ENCODE measurements at regions not wholly inside any gene's neighbourhood (a gene's known extent, or its start where the extent isn't known, plus 50 kb on each side); places are given as distances from the start of the nearest gene placed in this dataset.

- TF ChIP-seq CSDC2 (CRISPR knock-in tag; IDR thresholded peaks at IDR 0.05) (no peak), PPARA (CRISPR knock-in tag; IDR thresholded peaks at IDR 0.05; ENCODE audit: borderline replicate concordance) (no peak), ZNF565 (CRISPR knock-in tag; conservative IDR thresholded peaks at IDR 0.05; ENCODE audit: low read depth) (no peak), ESRRG (CRISPR knock-in tag; IDR thresholded peaks at IDR 0.05) (no peak), CSRNP3 (CRISPR knock-in tag; IDR thresholded peaks at IDR 0.05) (no peak), TCF4 (CRISPR knock-in tag; IDR thresholded peaks at IDR 0.05; ENCODE audit: borderline replicate concordance) (no peak), RARB (CRISPR knock-in tag; IDR thresholded peaks at IDR 0.05) (no peak), ZFP30 (CRISPR knock-in tag; IDR thresholded peaks at IDR 0.05) (no peak), OSR1 (CRISPR knock-in tag; IDR thresholded peaks at IDR 0.05) (no peak), ZNF70 (CRISPR knock-in tag; IDR thresholded peaks at IDR 0.05) (no peak), BACH2 (CRISPR knock-in tag; IDR thresholded peaks at IDR 0.05; ENCODE audit: borderline replicate concordance) (no peak)
Observed at GRCh38 chr5:8805653-8806052, 740.2 kb downstream of the SEMA5A start.

Data from SK-N-SH treated with all-trans-retinoic acid at 6 μM for 48 hours (cell line).